ENCODE measurements at regions not wholly inside any gene's neighbourhood (a gene's known extent, or its start where the extent isn't known, plus 50 kb on each side); places are given as distances from the start of the nearest gene placed in this dataset.
"Not testable (repeated sequence)": the region's sequence is repeated elsewhere in the genome, so short reads cannot be mapped to it uniquely, and the experiment has no call there.

- H3K27me3 ChIP-seq (ENCODE audit: insufficient read depth, poor library complexity, severe bottlenecking), result no peaks in the 10 kb centered on the region
- DNase-seq (ENCODE audit: low spot score) (no peak), ATAC-seq (ENCODE audit: low read depth) (peak; percentile 44; the same call in 2 of the 3 replicates)
- TF ChIP-seq CTCF (IDR thresholded peaks at IDR 0.05; ENCODE audit: poor library complexity, severe bottlenecking), result no peak
- H3K4me1 ChIP-seq (ENCODE audit: insufficient read depth, poor library complexity, severe bottlenecking), result no peaks in the 10 kb centered on the region
- no peak overlapping the region for H3K4me3 ChIP-seq (ENCODE audit: severe bottlenecking)
- H3K27ac ChIP-seq (ENCODE audit: poor library complexity, severe bottlenecking), result no peak overlapping the region
- no peaks in the 10 kb centered on the region for H3K36me3 ChIP-seq (ENCODE audit: low read depth)
- no peaks in the 10 kb centered on the region for H3K9me3 ChIP-seq (ENCODE audit: severe bottlenecking)
These were observed 105.3 kb downstream of the CXCL12 start for GRCh38 chr10:44279426-44280126.

- H3K27ac ChIP-seq (ENCODE audit: poor library complexity, severe bottlenecking), result no peak overlapping the region
- ATAC-seq (ENCODE audit: low read depth) (peak; percentile 21; the same call in 1 of the 3 replicates), DNase-seq (ENCODE audit: low spot score) (no peak)
- no peak for TF ChIP-seq CTCF (IDR thresholded peaks at IDR 0.05; ENCODE audit: poor library complexity, severe bottlenecking)
- H3K36me3 ChIP-seq (ENCODE audit: low read depth), result no peaks in the 10 kb centered on the region
- H3K27me3 ChIP-seq (ENCODE audit: insufficient read depth, poor library complexity, severe bottlenecking), result no peaks in the 10 kb centered on the region
- H3K4me3 ChIP-seq (ENCODE audit: severe bottlenecking), result no peak overlapping the region
- no peaks in the 10 kb centered on the region for H3K9me3 ChIP-seq (ENCODE audit: severe bottlenecking)
- no peaks in the 10 kb centered on the region for H3K4me1 ChIP-seq (ENCODE audit: insufficient read depth, poor library complexity, severe bottlenecking)
These were observed 106.0 kb downstream of the CXCL12 start for GRCh38 chr10:44278837-44279324.

- DNase-seq (ENCODE audit: low spot score); ATAC-seq (ENCODE audit: low read depth); H3K4me3 ChIP-seq (ENCODE audit: severe bottlenecking); H3K27me3 ChIP-seq (ENCODE audit: insufficient read depth, poor library complexity, severe bottlenecking); H3K4me1 ChIP-seq (ENCODE audit: insufficient read depth, poor library complexity, severe bottlenecking); H3K27ac ChIP-seq (ENCODE audit: poor library complexity, severe bottlenecking); H3K36me3 ChIP-seq (ENCODE audit: low read depth); H3K9me3 ChIP-seq (ENCODE audit: severe bottlenecking): not testable (repeated sequence)
These were observed 116.4 kb downstream of the CXCL12 start for GRCh38 chr10:44268435-44268948.

- Histone ChIP-seq H3K4me1 (ENCODE audit: insufficient read depth, poor library complexity, severe bottlenecking) (no peaks in the 10 kb centered on the region), H3K27ac (ENCODE audit: poor library complexity, severe bottlenecking) (no peak overlapping the region), H3K9me3 (ENCODE audit: severe bottlenecking) (peaks cover 2% of the 10 kb centered on the region), H3K4me3 (ENCODE audit: severe bottlenecking) (no peak overlapping the region), H3K36me3 (ENCODE audit: low read depth) (no peaks in the 10 kb centered on the region), H3K27me3 (ENCODE audit: insufficient read depth, poor library complexity, severe bottlenecking) (no peaks in the 10 kb centered on the region)
- ATAC-seq (ENCODE audit: low read depth) (no peak), DNase-seq (ENCODE audit: low spot score) (no peak)
- TF ChIP-seq CTCF (IDR thresholded peaks at IDR 0.05; ENCODE audit: poor library complexity, severe bottlenecking), result no peak
These were observed 117.9 kb downstream of the CXCL12 start for GRCh38 chr10:44267007-44267406.

GRCh38 chr10:44264244-44264643 is 120.7 kb downstream of the CXCL12 start:
- Histone ChIP-seq H3K4me3 (ENCODE audit: severe bottlenecking) (no peak overlapping the region), H3K27me3 (ENCODE audit: insufficient read depth, poor library complexity, severe bottlenecking) (no peaks in the 10 kb centered on the region), H3K36me3 (ENCODE audit: low read depth) (no peaks in the 10 kb centered on the region), H3K27ac (ENCODE audit: poor library complexity, severe bottlenecking) (no peak overlapping the region), H3K4me1 (ENCODE audit: insufficient read depth, poor library complexity, severe bottlenecking) (no peaks in the 10 kb centered on the region), H3K9me3 (ENCODE audit: severe bottlenecking) (peaks cover 2% of the 10 kb centered on the region)
- no peak for DNase-seq (ENCODE audit: low spot score)
- no peak for ATAC-seq (ENCODE audit: low read depth)
- no peak for TF ChIP-seq CTCF (IDR thresholded peaks at IDR 0.05; ENCODE audit: poor library complexity, severe bottlenecking)

All from RWPE2 (cell line).